Sigmoid colon (tissue), 6 donors: ENCODE measurements at regions not wholly inside any gene's neighbourhood (a gene's known extent, or its start where the extent isn't known, plus 50 kb on each side); places are given as distances from the start of the nearest gene placed in this dataset.

Source experiments
- DNase-seq: peaks from one replicate; pipeline ENCODE4 v3.0.0-alpha.2; 2019
- H3K27ac ChIP-seq, 4 donors: fragments of 200-600 bp; sonication (generic); one replicate each; pipeline ENCODE4 v1.5.1; 2016 to 2019; ENCODE audit warnings: mild to moderate bottlenecking in 1 of 4
- H3K27me3 ChIP-seq, 3 donors: fragments of 200-600 bp; sonication (generic); one replicate each; pipeline ENCODE4 v1.5.1; 2019; ENCODE audit warnings: mild to moderate bottlenecking in 1 of 3
- H3K36me3 ChIP-seq, 4 donors: fragments of 200-600 bp; sonication (generic); one replicate each; pipeline ENCODE4 v1.5.1; 2016 to 2019
- H3K4me1 ChIP-seq, 4 donors: fragments of 200-600 bp; sonication (generic); one replicate each; pipeline ENCODE4 v1.5.1; 2017 to 2019
- H3K4me3 ChIP-seq, 4 donors: fragments of 200-600 bp; sonication (generic); one replicate each; pipeline ENCODE4 v1.5.1; 2017 to 2019; ENCODE audit warnings: mild to moderate bottlenecking in 2 of 4, moderate library complexity in 1 of 4
- H3K9me3 ChIP-seq, 4 donors: fragments of 200-600 bp in 3 of 4; sonication (generic) in 3 of 4; one replicate each; pipeline versions ENCODE4 v1.5.1 to v1.6.1; 2013 to 2019
- CTCF ChIP-seq, 4 experiments: fragments of 450-650 bp in 3 of 4; fragments of 200-600 bp in 1 of 4; IDR thresholded peaks; one replicate each; pipeline ENCODE4 v1.5.1; 2016 to 2019; ENCODE audit warnings: antibody characterized with exemption in 4 of 4, mild to moderate bottlenecking in 3 of 4, moderate library complexity in 2 of 4
- EP300 ChIP-seq, 4 donors: sonication (generic); formaldehyde crosslinking; IDR thresholded peaks; one replicate each; pipeline ENCODE4 v1.6.1; 2017; ENCODE audit warnings: antibody characterized with exemption in 4 of 4
- POLR2A ChIP-seq, 2 donors: fragments of 450-650 bp; IDR thresholded peaks; one replicate each; pipeline ENCODE4 v1.6.1; 2016; ENCODE audit warnings: antibody characterized with exemption in 2 of 2, mild to moderate bottlenecking in 2 of 2, moderate library complexity in 2 of 2
- POLR2AphosphoS5 ChIP-seq, 4 donors: sonication (generic); formaldehyde crosslinking; IDR thresholded peaks; one replicate each; pipeline ENCODE4 v1.6.1; 2017; ENCODE audit warnings: antibody characterized with exemption in 4 of 4
- WGBS, 2 donors: extraction: QIAGEN DNeasy Blood & Tissue Kit; methylation state at CpG; one replicate each; pipeline ENCODE4 v1.1.7; 2013; 5-methylcytosine and 5-hydroxymethylcytosine counted together
- intact Hi-C: fragments of 100-400 bp; cut with DNase I; formaldehyde crosslinking; loops from one replicate; pipeline ENCODE4 v1.15.1; 2023
- donor health status: healthy with polysubstance abuse.
- donor health status: healthy.

- TF ChIP-seq POLR2A (IDR thresholded peaks at IDR 0.05) = no peak
- no peak for TF ChIP-seq CTCF (IDR thresholded peaks at IDR 0.05)
- no peak for DNase-seq
- Histone ChIP-seq H3K27ac (no peak overlapping the region), H3K4me1 (no peaks in the 10 kb centered on the region), H3K9me3 (no peaks in the 10 kb centered on the region), H3K27me3 (no peaks in the 10 kb centered on the region), H3K36me3 (no peaks in the 10 kb centered on the region), H3K4me3 (no peak overlapping the region)
- intact Hi-C loops = no loop called here
- WGBS, 2 donors = 95 to 96% methylated on average over 2 of the region's 2 CpGs
Observed at GRCh38 chr15:70596354-70597055, 166.9 kb downstream of the UACA start.

- intact Hi-C loops = no loop called here
- no peak for DNase-seq
- Histone ChIP-seq H3K27me3 (no peaks in the 10 kb centered on the region), H3K36me3 (no peaks in the 10 kb centered on the region), H3K27ac (no peak overlapping the region), H3K9me3 (no peaks in the 10 kb centered on the region), H3K4me1 (no peaks in the 10 kb centered on the region), H3K4me3 (no peak overlapping the region)
- TF ChIP-seq POLR2AphosphoS5 (IDR thresholded peaks at IDR 0.05) = no peak
- TF ChIP-seq EP300 (IDR thresholded peaks at IDR 0.05) = no peak
- no peak for TF ChIP-seq CTCF (IDR thresholded peaks at IDR 0.05)
- no peak for TF ChIP-seq POLR2A (IDR thresholded peaks at IDR 0.05)
Observed at GRCh38 chr15:70593795-70594194, 169.6 kb downstream of the UACA start.

- Histone ChIP-seq H3K9me3 (no peaks in the 10 kb centered on the region), H3K36me3 (no peaks in the 10 kb centered on the region), H3K4me3 (no peak overlapping the region), H3K27me3 (peaks cover 0 to 18% (median 0%) of the 10 kb centered on the region in 3 donors), H3K4me1 (peaks cover 0 to 10% (median 8%) of the 10 kb centered on the region in 4 donors), H3K27ac (no peak overlapping the region)
- 68 to 69% methylated on average over 4 of the region's 4 CpGs for WGBS, 2 donors
- intact Hi-C loops = no loop called here
- TF ChIP-seq POLR2AphosphoS5 (IDR thresholded peaks at IDR 0.05) (no peak), EP300 (IDR thresholded peaks at IDR 0.05) (no peak), CTCF (IDR thresholded peaks at IDR 0.05) (no peak), POLR2A (IDR thresholded peaks at IDR 0.05) (no peak)
- DNase-seq = no peak
Observed at GRCh38 chr15:70589728-70590127, 173.6 kb downstream of the UACA start.

GRCh38 chr15:70589221-70589620 lies 174.1 kb downstream of the UACA start:
- Histone ChIP-seq H3K4me1 (peaks cover 0 to 10% (median 9%) of the 10 kb centered on the region in 4 donors), H3K9me3 (no peaks in the 10 kb centered on the region), H3K36me3 (no peaks in the 10 kb centered on the region), H3K4me3 (no peak overlapping the region), H3K27ac (no peak overlapping the region), H3K27me3 (peaks cover 0 to 18% (median 0%) of the 10 kb centered on the region in 3 donors)
- intact Hi-C loops = no loop called here
- DNase-seq = no peak
- TF ChIP-seq EP300 (IDR thresholded peaks at IDR 0.05) (no peak), POLR2A (IDR thresholded peaks at IDR 0.05) (no peak), POLR2AphosphoS5 (IDR thresholded peaks at IDR 0.05) (no peak), CTCF (IDR thresholded peaks at IDR 0.05) (no peak)

- Histone ChIP-seq H3K27me3 (peaks cover 0 to 18% (median 0%) of the 10 kb centered on the region in 3 donors), H3K4me1 (peaks cover 0 to 10% (median 9%) of the 10 kb centered on the region in 4 donors), H3K9me3 (no peaks in the 10 kb centered on the region), H3K4me3 (no peak overlapping the region), H3K36me3 (no peaks in the 10 kb centered on the region), H3K27ac (no peak overlapping the region)
- 90 to 94% methylated on average over 4 of the region's 4 CpGs for WGBS, 2 donors
- intact Hi-C loops = no loop called here
- no peak for TF ChIP-seq EP300 (IDR thresholded peaks at IDR 0.05)
- TF ChIP-seq POLR2AphosphoS5 (IDR thresholded peaks at IDR 0.05) = no peak
- no peak for TF ChIP-seq CTCF (IDR thresholded peaks at IDR 0.05)
- no peak for DNase-seq
Observed at GRCh38 chr15:70588613-70589012, 174.7 kb downstream of the UACA start.
